ENCODE measurements at regions not wholly inside any gene's neighbourhood (a gene's known extent, or its start where the extent isn't known, plus 50 kb on each side); places are given as distances from the start of the nearest gene placed in this dataset.

- H3K27ac ChIP-seq (ENCODE audit: low read length), result no peak overlapping the region
- no peaks in the 10 kb centered on the region for H3K4me1 ChIP-seq (ENCODE audit: insufficient read depth, low read length)
- no peaks in the 10 kb centered on the region for H4K20me1 ChIP-seq (ENCODE audit: insufficient read depth, low read length)
- H3K36me3 ChIP-seq (ENCODE audit: insufficient read depth, low read length), result no peaks in the 10 kb centered on the region
- no peak overlapping the region for H3K9ac ChIP-seq (ENCODE audit: low read depth, low read length)
- H3K9me3 ChIP-seq (ENCODE audit: insufficient read depth, low read length, severe bottlenecking), result no peaks in the 10 kb centered on the region
- H3K27me3 ChIP-seq (ENCODE audit: insufficient read depth, low read length, poor library complexity), result no peaks in the 10 kb centered on the region
- H3K79me2 ChIP-seq (ENCODE audit: insufficient read depth, low read length), result no peaks in the 10 kb centered on the region
- no peak for TF ChIP-seq EZH2 (IDR thresholded peaks at IDR 0.05; ENCODE audit: borderline replicate concordance, low read depth, low read length, severe bottlenecking)
- TF ChIP-seq CTCF (IDR thresholded peaks at IDR 0.05; ENCODE audit: borderline replicate concordance, extremely low read depth, low read length, poor library complexity, severe bottlenecking), result no peak
- ATAC-seq (ENCODE audit: insufficient read depth, low read depth), result no peak
- H3K4me3 ChIP-seq (ENCODE audit: low read depth in 1 of 2, low read length in 2 of 2), result no peak overlapping the region
- no peak for DNase-seq
- H2AFZ ChIP-seq (ENCODE audit: low read depth, low read length), result no peak overlapping the region
- H3K4me2 ChIP-seq (ENCODE audit: insufficient read depth, low read length), result no peak overlapping the region
Observed at GRCh38 chr3:98259-98654, 98.3 kb upstream of the CHL1 start.

GRCh38 chr3:99506-99905 lies 97.1 kb upstream of the CHL1 start:
- no peaks in the 10 kb centered on the region for H3K36me3 ChIP-seq (ENCODE audit: insufficient read depth, low read length)
- H3K27me3 ChIP-seq (ENCODE audit: insufficient read depth, low read length, poor library complexity), result no peaks in the 10 kb centered on the region
- no peaks in the 10 kb centered on the region for H3K79me2 ChIP-seq (ENCODE audit: insufficient read depth, low read length)
- no peak overlapping the region for H3K27ac ChIP-seq (ENCODE audit: low read length)
- ATAC-seq (ENCODE audit: insufficient read depth, low read depth) (no peak), DNase-seq (no peak)
- no peak overlapping the region for H3K9ac ChIP-seq (ENCODE audit: low read depth, low read length)
- TF ChIP-seq EZH2 (IDR thresholded peaks at IDR 0.05; ENCODE audit: borderline replicate concordance, low read depth, low read length, severe bottlenecking), result no peak
- TF ChIP-seq CTCF (IDR thresholded peaks at IDR 0.05; ENCODE audit: borderline replicate concordance, extremely low read depth, low read length, poor library complexity, severe bottlenecking), result no peak
- no peaks in the 10 kb centered on the region for H3K9me3 ChIP-seq (ENCODE audit: insufficient read depth, low read length, severe bottlenecking)
- no peaks in the 10 kb centered on the region for H3K4me1 ChIP-seq (ENCODE audit: insufficient read depth, low read length)
- no peak overlapping the region for H3K4me2 ChIP-seq (ENCODE audit: insufficient read depth, low read length)
- H4K20me1 ChIP-seq (ENCODE audit: insufficient read depth, low read length), result no peaks in the 10 kb centered on the region
- H2AFZ ChIP-seq (ENCODE audit: low read depth, low read length), result no peak overlapping the region
- H3K4me3 ChIP-seq (ENCODE audit: low read depth in 1 of 2, low read length in 2 of 2), result no peak overlapping the region

GRCh38 chr3:102484-102883 lies 94.1 kb upstream of the CHL1 start:
- DNase-seq (no peak), ATAC-seq (ENCODE audit: insufficient read depth, low read depth) (no peak)
- Histone ChIP-seq H3K27ac (ENCODE audit: low read length) (no peak overlapping the region), H3K27me3 (ENCODE audit: insufficient read depth, low read length, poor library complexity) (no peaks in the 10 kb centered on the region), H3K4me2 (ENCODE audit: insufficient read depth, low read length) (no peak overlapping the region), H3K9ac (ENCODE audit: low read depth, low read length) (no peak overlapping the region), H2AFZ (ENCODE audit: low read depth, low read length) (no peak overlapping the region), H3K79me2 (ENCODE audit: insufficient read depth, low read length) (no peaks in the 10 kb centered on the region), H4K20me1 (ENCODE audit: insufficient read depth, low read length) (no peaks in the 10 kb centered on the region), H3K36me3 (ENCODE audit: insufficient read depth, low read length) (no peaks in the 10 kb centered on the region), H3K4me1 (ENCODE audit: insufficient read depth, low read length) (no peaks in the 10 kb centered on the region), H3K9me3 (ENCODE audit: insufficient read depth, low read length, severe bottlenecking) (no peaks in the 10 kb centered on the region), H3K4me3 (ENCODE audit: low read depth in 1 of 2, low read length in 2 of 2) (no peak overlapping the region)
- TF ChIP-seq EZH2 (IDR thresholded peaks at IDR 0.05; ENCODE audit: borderline replicate concordance, low read depth, low read length, severe bottlenecking), result no peak
- TF ChIP-seq CTCF (IDR thresholded peaks at IDR 0.05; ENCODE audit: borderline replicate concordance, extremely low read depth, low read length, poor library complexity, severe bottlenecking), result no peak

- Histone ChIP-seq H3K4me3 (ENCODE audit: low read depth in 1 of 2, low read length in 2 of 2) (no peak overlapping the region), H3K9me3 (ENCODE audit: insufficient read depth, low read length, severe bottlenecking) (no peaks in the 10 kb centered on the region), H3K36me3 (ENCODE audit: insufficient read depth, low read length) (no peaks in the 10 kb centered on the region), H3K4me2 (ENCODE audit: insufficient read depth, low read length) (no peak overlapping the region), H3K9ac (ENCODE audit: low read depth, low read length) (no peak overlapping the region), H3K27me3 (ENCODE audit: insufficient read depth, low read length, poor library complexity) (no peaks in the 10 kb centered on the region), H4K20me1 (ENCODE audit: insufficient read depth, low read length) (no peaks in the 10 kb centered on the region), H3K27ac (ENCODE audit: low read length) (no peak overlapping the region), H3K4me1 (ENCODE audit: insufficient read depth, low read length) (no peaks in the 10 kb centered on the region), H3K79me2 (ENCODE audit: insufficient read depth, low read length) (no peaks in the 10 kb centered on the region), H2AFZ (ENCODE audit: low read depth, low read length) (no peak overlapping the region)
- TF ChIP-seq EZH2 (IDR thresholded peaks at IDR 0.05; ENCODE audit: borderline replicate concordance, low read depth, low read length, severe bottlenecking) (no peak), CTCF (IDR thresholded peaks at IDR 0.05; ENCODE audit: borderline replicate concordance, extremely low read depth, low read length, poor library complexity, severe bottlenecking) (no peak)
- DNase-seq (no peak), ATAC-seq (ENCODE audit: insufficient read depth, low read depth) (no peak)
Observed at GRCh38 chr3:103991-104390, 92.6 kb upstream of the CHL1 start.

Measured in DND-41 (cell line).